Panc1 (cell line): ENCODE measurements at regions not wholly inside any gene's neighbourhood (a gene's known extent, or its start where the extent isn't known, plus 50 kb on each side); places are given as distances from the start of the nearest gene placed in this dataset.

Experiments used
- POLR2AphosphoS5 ChIP-seq: IDR thresholded peaks from 2 replicates; pipeline ENCODE4 v1.6.1; 2012; ENCODE audit warnings: mild to moderate bottlenecking, low read depth, low read length, moderate library complexity
- TF ChIP-seq, protein P1 (sequence below): fragments of 450-650 bp; IDR thresholded peaks from 2 replicates; pipeline ENCODE4 v1.5.1; 2017; ENCODE audit warnings: mild to moderate bottlenecking
- TF ChIP-seq, protein P2 (sequence below), 2 experiments: IDR thresholded peaks; 2 replicates each; pipeline ENCODE4 v1.6.1; 2011 to 2012; ENCODE audit warnings: low read depth in 2 of 2, control low read depth in 1 of 2, low read length in 1 of 2, mild to moderate bottlenecking in 1 of 2, moderate library complexity in 1 of 2; ENCODE audit not compliant: insufficient read depth in 1 of 2

DNA sequence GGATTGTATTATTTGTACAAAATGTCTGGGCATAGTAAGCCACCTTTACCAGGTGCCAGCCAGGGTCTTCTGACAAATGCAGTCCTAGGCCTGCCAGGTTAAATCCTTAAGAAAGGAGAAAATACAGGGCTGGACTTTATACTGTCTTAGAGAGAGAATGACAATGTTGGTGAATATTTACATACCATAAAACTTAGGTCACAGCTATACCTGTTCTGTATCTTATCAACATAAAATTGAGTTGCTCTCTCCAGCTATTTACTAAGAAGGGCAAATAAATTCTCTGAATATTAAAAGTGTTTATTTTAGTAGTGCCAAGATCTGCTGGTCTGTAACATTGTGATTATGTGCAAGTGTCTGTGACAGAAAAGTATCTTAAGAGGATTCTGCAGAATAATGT, 971.1 kb downstream of the AACS start:
- TF ChIP-seq, protein P1, sequence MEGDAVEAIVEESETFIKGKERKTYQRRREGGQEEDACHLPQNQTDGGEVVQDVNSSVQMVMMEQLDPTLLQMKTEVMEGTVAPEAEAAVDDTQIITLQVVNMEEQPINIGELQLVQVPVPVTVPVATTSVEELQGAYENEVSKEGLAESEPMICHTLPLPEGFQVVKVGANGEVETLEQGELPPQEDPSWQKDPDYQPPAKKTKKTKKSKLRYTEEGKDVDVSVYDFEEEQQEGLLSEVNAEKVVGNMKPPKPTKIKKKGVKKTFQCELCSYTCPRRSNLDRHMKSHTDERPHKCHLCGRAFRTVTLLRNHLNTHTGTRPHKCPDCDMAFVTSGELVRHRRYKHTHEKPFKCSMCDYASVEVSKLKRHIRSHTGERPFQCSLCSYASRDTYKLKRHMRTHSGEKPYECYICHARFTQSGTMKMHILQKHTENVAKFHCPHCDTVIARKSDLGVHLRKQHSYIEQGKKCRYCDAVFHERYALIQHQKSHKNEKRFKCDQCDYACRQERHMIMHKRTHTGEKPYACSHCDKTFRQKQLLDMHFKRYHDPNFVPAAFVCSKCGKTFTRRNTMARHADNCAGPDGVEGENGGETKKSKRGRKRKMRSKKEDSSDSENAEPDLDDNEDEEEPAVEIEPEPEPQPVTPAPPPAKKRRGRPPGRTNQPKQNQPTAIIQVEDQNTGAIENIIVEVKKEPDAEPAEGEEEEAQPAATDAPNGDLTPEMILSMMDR: no peak
- no peak for TF ChIP-seq POLR2AphosphoS5
- TF ChIP-seq, protein P2, sequence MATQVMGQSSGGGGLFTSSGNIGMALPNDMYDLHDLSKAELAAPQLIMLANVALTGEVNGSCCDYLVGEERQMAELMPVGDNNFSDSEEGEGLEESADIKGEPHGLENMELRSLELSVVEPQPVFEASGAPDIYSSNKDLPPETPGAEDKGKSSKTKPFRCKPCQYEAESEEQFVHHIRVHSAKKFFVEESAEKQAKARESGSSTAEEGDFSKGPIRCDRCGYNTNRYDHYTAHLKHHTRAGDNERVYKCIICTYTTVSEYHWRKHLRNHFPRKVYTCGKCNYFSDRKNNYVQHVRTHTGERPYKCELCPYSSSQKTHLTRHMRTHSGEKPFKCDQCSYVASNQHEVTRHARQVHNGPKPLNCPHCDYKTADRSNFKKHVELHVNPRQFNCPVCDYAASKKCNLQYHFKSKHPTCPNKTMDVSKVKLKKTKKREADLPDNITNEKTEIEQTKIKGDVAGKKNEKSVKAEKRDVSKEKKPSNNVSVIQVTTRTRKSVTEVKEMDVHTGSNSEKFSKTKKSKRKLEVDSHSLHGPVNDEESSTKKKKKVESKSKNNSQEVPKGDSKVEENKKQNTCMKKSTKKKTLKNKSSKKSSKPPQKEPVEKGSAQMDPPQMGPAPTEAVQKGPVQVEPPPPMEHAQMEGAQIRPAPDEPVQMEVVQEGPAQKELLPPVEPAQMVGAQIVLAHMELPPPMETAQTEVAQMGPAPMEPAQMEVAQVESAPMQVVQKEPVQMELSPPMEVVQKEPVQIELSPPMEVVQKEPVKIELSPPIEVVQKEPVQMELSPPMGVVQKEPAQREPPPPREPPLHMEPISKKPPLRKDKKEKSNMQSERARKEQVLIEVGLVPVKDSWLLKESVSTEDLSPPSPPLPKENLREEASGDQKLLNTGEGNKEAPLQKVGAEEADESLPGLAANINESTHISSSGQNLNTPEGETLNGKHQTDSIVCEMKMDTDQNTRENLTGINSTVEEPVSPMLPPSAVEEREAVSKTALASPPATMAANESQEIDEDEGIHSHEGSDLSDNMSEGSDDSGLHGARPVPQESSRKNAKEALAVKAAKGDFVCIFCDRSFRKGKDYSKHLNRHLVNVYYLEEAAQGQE (IDR thresholded peaks at IDR 0.05; ENCODE audit: insufficient read depth in 1 of 2, low read depth in 2 of 2, low read length in 1 of 2): no peak
